B cell (primary cell): ENCODE measurements at regions not wholly inside any gene's neighbourhood (a gene's known extent, or its start where the extent isn't known, plus 50 kb on each side); places are given as distances from the start of the nearest gene placed in this dataset.
"Not testable (repeated sequence)": the region's sequence is repeated elsewhere in the genome, so short reads cannot be mapped to it uniquely, and the experiment has no call there.

Experiments
- ATAC-seq: fragments of 200-7000 bp; cut with Tn5 transposase; one replicate; pipeline ENCODE4 v1.10.0; 2021; ENCODE audit warnings: low read depth, mild to moderate bottlenecking, moderate number of reproducible peaks, moderate library complexity
- CTCF ChIA-PET: fragments of 350-600 bp; sonication (Branson Sonifier 250); formaldehyde crosslinking; loops from one replicate; lab custom pipeline; 2021; ENCODE audit warnings: antibody characterized with exemption, inconsistent platforms; lab: Charles Lee
- POLR2A ChIA-PET: fragments of 350-600 bp; sonication (Branson Sonifier 250); formaldehyde crosslinking; loops from one replicate; lab custom pipeline; 2021; ENCODE audit warnings: antibody characterized with exemption; lab: Charles Lee
- DNase-seq: peaks from one replicate; pipeline ENCODE4 v3.0.0; 2013
- H2AFZ ChIP-seq: 2 replicates; pipeline ENCODE4 v1.6.1; 2012; ENCODE audit warnings: mild to moderate bottlenecking, low read depth, low read length; ENCODE audit not compliant: insufficient read depth, poor library complexity, severe bottlenecking
- H3K27ac ChIP-seq, 2 donors: 1 replicate in 1 of 2; 2 replicates in 1 of 2; pipeline ENCODE4 v1.5.1; 2012 to 2013; ENCODE audit warnings: low read length in 2 of 2, mild to moderate bottlenecking in 2 of 2, moderate library complexity in 1 of 2
- H3K27me3 ChIP-seq, 4 experiments: fragments of 200-600 bp in 1 of 4; sonication (generic) in 1 of 4; replicated peaks in 1 of 4; 1 replicate in 2 of 4; 2 replicates in 2 of 4; pipeline versions ENCODE4 v1.6.1 to v1.7.0; 2013 to 2016; ENCODE audit warnings: low read length in 3 of 4, mild to moderate bottlenecking in 2 of 4, mixed read lengths in 1 of 4, moderate library complexity in 1 of 4; ENCODE audit not compliant: insufficient read depth in 4 of 4, control insufficient read depth in 3 of 4; ENCODE audit errors: control extremely low read depth in 1 of 4
- H3K36me3 ChIP-seq, 2 experiments: replicated peaks in 1 of 2; 1 replicate in 1 of 2; 2 replicates in 1 of 2; pipeline versions ENCODE4 v1.6.1 to v1.7.1; 2013; ENCODE audit warnings: low read length in 1 of 2; ENCODE audit not compliant: insufficient read depth in 2 of 2, control insufficient read depth in 1 of 2; ENCODE audit errors: control extremely low read depth in 1 of 2, extremely low read depth in 1 of 2
- H3K4me1 ChIP-seq, 2 donors: fragments of 200-600 bp in 1 of 2; sonication (generic) in 1 of 2; 1 replicate in 1 of 2; 2 replicates in 1 of 2; pipeline versions ENCODE4 v1.5.1 to v1.6.1; 2013 to 2017; ENCODE audit warnings: low read length in 2 of 2; ENCODE audit not compliant: control insufficient read depth in 2 of 2, insufficient read depth in 2 of 2
- H3K4me2 ChIP-seq: replicated peaks from 2 replicates; pipeline ENCODE3; 2012; ENCODE audit warnings: mild to moderate bottlenecking, low read depth, low read length; ENCODE audit not compliant: poor library complexity, severe bottlenecking
- H3K4me3 ChIP-seq, 5 experiments: fragments of 200-600 bp in 1 of 5; sonication (generic) in 1 of 5; 1 replicate in 3 of 5; 2 replicates in 2 of 5; pipeline versions ENCODE4 v1.5.1 to v1.7.0; 2011 to 2016; ENCODE audit warnings: low read length in 4 of 5, mild to moderate bottlenecking in 4 of 5, low read depth in 2 of 5, control low read depth in 1 of 5, moderate library complexity in 1 of 5; ENCODE audit not compliant: insufficient read depth in 1 of 5; ENCODE audit errors: control extremely low read depth in 1 of 5, extremely low read depth in 1 of 5
- H3K79me2 ChIP-seq: fragments of 200-600 bp; sonication (generic); one replicate; pipeline ENCODE4 v1.6.0; 2016; ENCODE audit warnings: low read length; ENCODE audit not compliant: control insufficient read depth, insufficient read depth
- H3K9ac ChIP-seq: fragments of 200-600 bp; sonication (generic); 2 replicates; pipeline ENCODE4 v1.6.1; 2017; ENCODE audit warnings: mild to moderate bottlenecking, low read length, moderate library complexity
- H3K9me3 ChIP-seq, 3 donors: one replicate each; pipeline versions ENCODE4 v1.6.1 to v1.7.1; 2013; ENCODE audit warnings: low read length in 2 of 3; ENCODE audit not compliant: control insufficient read depth in 2 of 3, insufficient read depth in 1 of 3; ENCODE audit errors: control extremely low read depth in 1 of 3
- H4K20me1 ChIP-seq: 2 replicates; pipeline ENCODE4 v1.6.0; 2012; ENCODE audit warnings: mild to moderate bottlenecking, low read length; ENCODE audit not compliant: insufficient read depth, control insufficient read depth, poor library complexity, severe bottlenecking
- H3K27ac Mint-ChIP-seq: one replicate; pipeline ENCODE4 v1.8.0; 2021; ENCODE audit warnings: mixed read lengths
- H3K27me3 Mint-ChIP-seq: one replicate; pipeline ENCODE4 v1.8.0; 2021; ENCODE audit warnings: mixed read lengths
- H3K4me1 Mint-ChIP-seq: one replicate; pipeline ENCODE4 v1.8.0; 2021; ENCODE audit warnings: mixed read lengths
- H3K4me3 Mint-ChIP-seq: one replicate; pipeline ENCODE4 v1.8.0; 2021; ENCODE audit warnings: mixed read lengths
- H3K9me3 Mint-ChIP-seq: one replicate; pipeline ENCODE4 v1.8.0; 2022; ENCODE audit warnings: mixed read lengths; ENCODE audit not compliant: insufficient read depth
- EZH2 ChIP-seq: IDR thresholded peaks from 2 replicates; pipeline ENCODE4 v1.6.1; 2012; ENCODE audit warnings: borderline replicate concordance, low read depth, mild to moderate bottlenecking, moderate library complexity, low read length; ENCODE audit not compliant: insufficient read depth, poor library complexity, severe bottlenecking
- WGBS: methylation state at CpG from one replicate; pipeline ENCODE4 v1.1.5; 2013; ENCODE audit warnings: missing lambda C conversion rate; ENCODE audit not compliant: insufficient coverage; 5-methylcytosine and 5-hydroxymethylcytosine counted together
- intact Hi-C: fragments of 100-400 bp; cut with micrococcal nuclease; formaldehyde crosslinking; loops from one replicate; pipeline ENCODE4 v1.10.0; 2022
- TF ChIP-seq, protein P1 (sequence below): fragments of 200-600 bp; IDR thresholded peaks from one replicate; pipeline ENCODE4 v1.8.0; 2022; ENCODE audit warnings: antibody characterized with exemption, mild to moderate bottlenecking

DNA sequence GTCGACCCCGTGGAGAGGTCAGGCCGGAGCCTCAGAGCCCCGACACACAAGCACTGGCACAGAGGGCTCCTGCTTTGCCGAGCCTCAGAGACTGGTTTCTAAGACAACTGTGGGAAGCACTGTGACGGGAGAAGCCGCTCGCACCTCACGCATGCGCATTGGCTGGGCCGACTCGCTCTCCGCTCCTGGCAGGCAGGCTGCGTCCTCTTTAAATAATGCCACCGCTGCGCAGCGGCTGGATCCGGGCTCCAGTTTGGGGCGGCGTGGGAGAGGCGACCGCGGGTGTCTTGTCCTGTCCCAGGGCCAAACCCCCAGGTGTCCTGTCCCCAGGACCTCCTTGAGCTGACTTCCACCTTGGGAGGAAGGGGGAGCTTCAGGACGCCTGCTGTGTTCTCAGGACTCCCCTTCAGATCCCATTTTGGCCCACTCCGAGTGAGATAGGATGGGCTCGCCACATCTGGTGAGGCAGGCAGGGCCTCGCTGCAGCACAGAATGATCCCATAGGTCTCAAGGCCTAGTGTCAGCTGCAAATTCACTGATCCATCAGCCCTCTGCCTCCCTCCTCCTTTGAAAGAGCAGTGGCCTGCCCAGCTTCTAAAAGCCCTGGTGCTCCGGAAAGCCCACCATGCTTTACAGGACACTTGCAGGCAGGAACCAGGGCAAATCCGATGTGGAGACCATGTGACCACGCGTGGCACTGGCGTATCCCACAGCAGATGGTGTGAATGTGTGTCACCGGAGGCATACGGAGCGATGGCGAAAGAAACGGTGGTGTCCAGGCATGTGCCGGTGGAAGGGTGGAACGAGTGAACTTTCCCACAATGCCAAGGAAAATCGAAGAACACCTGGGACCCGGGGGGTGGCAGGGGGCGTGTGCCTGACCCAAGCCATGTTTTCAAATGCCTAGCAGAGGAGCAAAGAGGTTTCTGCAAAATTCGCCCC lies 169.3 kb upstream of the ZNF337 start:
- POLR2A ChIA-PET, result no interaction called here
- TF ChIP-seq, protein P1, sequence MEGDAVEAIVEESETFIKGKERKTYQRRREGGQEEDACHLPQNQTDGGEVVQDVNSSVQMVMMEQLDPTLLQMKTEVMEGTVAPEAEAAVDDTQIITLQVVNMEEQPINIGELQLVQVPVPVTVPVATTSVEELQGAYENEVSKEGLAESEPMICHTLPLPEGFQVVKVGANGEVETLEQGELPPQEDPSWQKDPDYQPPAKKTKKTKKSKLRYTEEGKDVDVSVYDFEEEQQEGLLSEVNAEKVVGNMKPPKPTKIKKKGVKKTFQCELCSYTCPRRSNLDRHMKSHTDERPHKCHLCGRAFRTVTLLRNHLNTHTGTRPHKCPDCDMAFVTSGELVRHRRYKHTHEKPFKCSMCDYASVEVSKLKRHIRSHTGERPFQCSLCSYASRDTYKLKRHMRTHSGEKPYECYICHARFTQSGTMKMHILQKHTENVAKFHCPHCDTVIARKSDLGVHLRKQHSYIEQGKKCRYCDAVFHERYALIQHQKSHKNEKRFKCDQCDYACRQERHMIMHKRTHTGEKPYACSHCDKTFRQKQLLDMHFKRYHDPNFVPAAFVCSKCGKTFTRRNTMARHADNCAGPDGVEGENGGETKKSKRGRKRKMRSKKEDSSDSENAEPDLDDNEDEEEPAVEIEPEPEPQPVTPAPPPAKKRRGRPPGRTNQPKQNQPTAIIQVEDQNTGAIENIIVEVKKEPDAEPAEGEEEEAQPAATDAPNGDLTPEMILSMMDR, result no peak
- no peak for TF ChIP-seq EZH2
- Histone ChIP-seq H2AFZ (peak overlapping the region; percentile 56), H3K4me1 (peaks cover 27 to 42% of the 10 kb centered on the region in 2 donors), H3K79me2 (no peaks in the 10 kb centered on the region), H3K4me3 (peak overlapping the region in 1 of 5 experiments; percentile 29), H3K9me3 (peaks cover 0 to 5% (median 0%) of the 10 kb centered on the region in 3 donors), H4K20me1 (no peaks in the 10 kb centered on the region), H3K36me3 (no peaks in the 10 kb centered on the region), H3K27ac (no peak overlapping the region), H3K27me3 (peaks cover 0 to 53% (median 26%) of the 10 kb centered on the region in 4 experiments), H3K9ac (no peak overlapping the region), H3K4me2 (peak overlapping the region; percentile 67)
- no peaks in the 10 kb centered on the region for H3K9me3 Mint-ChIP-seq
- peak; percentile 74 for DNase-seq
- no peak for ATAC-seq
- no peak overlapping the region for H3K27ac Mint-ChIP-seq
- intact Hi-C loops, result no loop called here
- H3K27me3 Mint-ChIP-seq, result peaks cover 61% of the 10 kb centered on the region
- H3K4me3 Mint-ChIP-seq, result peak overlapping the region; percentile 53
- CTCF ChIA-PET, result no interaction called here
- H3K4me1 Mint-ChIP-seq, result peaks cover 42% of the 10 kb centered on the region
- 30% methylated on average over 43 of the region's 43 CpGs for WGBS

- peak overlapping the region; percentile 53 for H3K4me3 Mint-ChIP-seq
- H2AFZ ChIP-seq, result peak overlapping the region; percentile 56
- H3K9me3 Mint-ChIP-seq, H3K27ac ChIP-seq, H3K79me2 ChIP-seq, H3K9ac ChIP-seq, H3K27ac Mint-ChIP-seq, H3K9me3 ChIP-seq, POLR2A ChIA-PET, CTCF ChIA-PET, H3K36me3 ChIP-seq, intact Hi-C loops, ATAC-seq, H4K20me1 ChIP-seq: not testable (repeated sequence)
- DNase-seq, result peak; percentile 14
- H3K27me3 ChIP-seq, result peaks cover 0 to 62% (median 31%) of the 10 kb centered on the region in 4 experiments
- H3K4me3 ChIP-seq, result peak overlapping the region in 1 of 5 experiments; percentile 29
- H3K4me1 Mint-ChIP-seq, result peaks cover 49% of the 10 kb centered on the region
- 61% methylated on average over 25 of the region's 30 CpGs for WGBS
- peaks cover 35 to 47% of the 10 kb centered on the region in 2 donors for H3K4me1 ChIP-seq
- peaks cover 69% of the 10 kb centered on the region for H3K27me3 Mint-ChIP-seq
- peak overlapping the region; percentile 67 for H3K4me2 ChIP-seq
Observed at GRCh38 chr20:25864963-25865714, 168.5 kb upstream of the ZNF337 start.
